NT2/D1 (cell line): ENCODE measurements at regions not wholly inside any gene's neighbourhood (a gene's known extent, or its start where the extent isn't known, plus 50 kb on each side); places are given as distances from the start of the nearest gene placed in this dataset.

Experiments used
- SUZ12 ChIP-seq: IDR thresholded peaks from 2 replicates; pipeline ENCODE4 v1.6.1; 2011; ENCODE audit not compliant: insufficient read length, insufficient read depth; ENCODE audit errors: extremely low read depth
- YY1 ChIP-seq: IDR thresholded peaks from 2 replicates; pipeline ENCODE4 v1.6.1; 2011; ENCODE audit not compliant: insufficient read length, insufficient read depth

DNA sequence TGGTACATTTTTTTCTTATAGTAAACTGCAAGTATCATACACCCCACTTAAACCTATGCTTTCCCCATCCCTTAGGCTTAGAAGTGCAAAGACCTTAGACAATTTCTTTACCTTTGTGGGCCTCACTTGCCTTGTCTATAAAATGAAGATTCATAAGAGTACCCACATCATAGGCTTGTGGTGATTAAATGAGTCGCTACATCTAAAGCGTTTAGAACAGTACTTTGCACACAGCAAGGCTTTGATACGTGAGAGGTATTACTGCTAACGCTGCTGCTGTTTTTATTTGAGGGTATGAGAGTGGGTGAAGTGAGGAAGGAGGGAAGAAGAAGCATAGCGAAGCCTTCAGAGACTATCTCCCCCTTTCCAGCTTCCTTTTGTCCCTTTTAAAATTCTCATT lies 87.8 kb upstream of the RPS6KA3 start:
- TF ChIP-seq YY1 (no peak), SUZ12 (no peak)
